H1 (cell line): ENCODE measurements at regions not wholly inside any gene's neighbourhood (a gene's known extent, or its start where the extent isn't known, plus 50 kb on each side); places are given as distances from the start of the nearest gene placed in this dataset.

Source experiments
- CTCF ChIA-PET: fragments of 300-600 bp; sonication (Branson Sonifier 250); formaldehyde crosslinking; loops from one replicate; lab custom pipeline; 2021; ENCODE audit not compliant: partially characterized antibody; lab: Charles Lee
- POLR2A ChIA-PET: fragments of 300-600 bp; sonication (Branson Sonifier 250); formaldehyde crosslinking; loops from one replicate; lab custom pipeline; 2021; ENCODE audit warnings: inconsistent platforms; ENCODE audit not compliant: partially characterized antibody; lab: Charles Lee
- DNase-seq, 2 experiments: peaks; one replicate each; pipeline versions ENCODE4 v3.0.0 to v3.0.0-alpha.2; 2010 to 2022; ENCODE audit warnings: low spot score in 2 of 2, low read depth in 1 of 2, mixed read lengths in 1 of 2
- FAIRE-seq: peaks from 2 replicates; lab custom pipeline; 2011; peaks lifted over from hg19 to GRCh38; lab: Jason Lieb, UNC
- H2AFZ ChIP-seq: 2 replicates; pipeline ENCODE4 v1.8.1; 2012; ENCODE audit warnings: low read length, inconsistent platforms
- H2AK5ac ChIP-seq: 2 replicates; pipeline ENCODE4 v1.6.1; 2013; ENCODE audit warnings: low read depth, low read length
- H2BK120ac ChIP-seq: replicated peaks from 2 replicates; pipeline ENCODE3; 2013; ENCODE audit warnings: low read depth, low read length, inconsistent platforms
- H2BK12ac ChIP-seq: 2 replicates; pipeline ENCODE4 v1.6.1; 2013; ENCODE audit warnings: low read depth, low read length
- H2BK15ac ChIP-seq: 2 replicates; pipeline ENCODE4 v1.6.1; 2013; ENCODE audit warnings: low read length
- H2BK20ac ChIP-seq: 2 replicates; pipeline ENCODE4 v1.6.1; 2013; ENCODE audit warnings: low read length
- H2BK5ac ChIP-seq: 2 replicates; pipeline ENCODE4 v1.6.1; 2013; ENCODE audit warnings: low read depth, low read length
- H3K14ac ChIP-seq: 2 replicates; pipeline ENCODE4 v1.6.1; 2013; ENCODE audit warnings: inconsistent platforms; ENCODE audit not compliant: insufficient read length
- H3K18ac ChIP-seq: 2 replicates; pipeline ENCODE4 v1.6.1; 2013; ENCODE audit warnings: low read length; ENCODE audit errors: extremely low read depth
- H3K23ac ChIP-seq: 2 replicates; pipeline ENCODE4 v1.6.1; 2013; ENCODE audit warnings: inconsistent platforms; ENCODE audit not compliant: insufficient read length
- H3K23me2 ChIP-seq: 2 replicates; pipeline ENCODE4 v1.6.1; 2013; ENCODE audit warnings: low read depth, low read length
- H3K27ac ChIP-seq: 2 replicates; pipeline ENCODE4 v1.6.1; 2011; ENCODE audit warnings: low read depth, low read length, inconsistent platforms
- H3K27me3 ChIP-seq, 4 experiments: replicated peaks in 1 of 4; 1 replicate in 1 of 4; 2 replicates in 3 of 4; pipeline versions ENCODE4 v1.6.1 to v1.8.1; 2011 to 2013; ENCODE audit warnings: low read length in 3 of 4, mild to moderate bottlenecking in 3 of 4, inconsistent platforms in 2 of 4, mixed read lengths in 2 of 4, moderate library complexity in 1 of 4; ENCODE audit not compliant: control insufficient read depth in 3 of 4, insufficient read depth in 3 of 4; ENCODE audit errors: extremely low read depth in 1 of 4
- H3K36me3 ChIP-seq, 4 experiments: 2 replicates each; pipeline versions ENCODE4 v1.6.1 to v1.8.1; 2011 to 2013; ENCODE audit warnings: mild to moderate bottlenecking in 4 of 4, low read length in 3 of 4, moderate library complexity in 2 of 4, control low read depth in 1 of 4, inconsistent platforms in 1 of 4; ENCODE audit not compliant: insufficient read depth in 4 of 4, control insufficient read depth in 2 of 4
- H3K4ac ChIP-seq: replicated peaks from 2 replicates; pipeline ENCODE3; 2013; ENCODE audit warnings: low read length, low read depth, mixed read lengths, inconsistent platforms; ENCODE audit not compliant: insufficient read length
- H3K4me1 ChIP-seq, 4 experiments: replicated peaks in 1 of 4; 1 replicate in 1 of 4; 2 replicates in 3 of 4; pipeline versions ENCODE4 v1.6.1 to v1.8.1; 2011 to 2013; ENCODE audit warnings: low read length in 3 of 4, inconsistent platforms in 2 of 4, mixed read lengths in 1 of 4; ENCODE audit not compliant: insufficient read depth in 4 of 4, control insufficient read depth in 3 of 4
- H3K4me2 ChIP-seq, 2 experiments: 2 replicates each; pipeline versions ENCODE4 v1.6.1 to v1.8.1; 2011 to 2013; ENCODE audit warnings: low read depth in 2 of 2, low read length in 2 of 2, control low read depth in 1 of 2, inconsistent platforms in 1 of 2, mild to moderate bottlenecking in 1 of 2; ENCODE audit not compliant: insufficient read depth in 1 of 2
- H3K4me3 ChIP-seq, 4 experiments: fragments of 200-600, 300-600 bp in 1 of 4; sonication (generic), shearing (Covaris generic), sonication (Bioruptor Twin) in 1 of 4; 2 replicates each; pipeline versions ENCODE4 v1.5.1 to v1.8.1; 2011 to 2016; ENCODE audit warnings: low read length in 4 of 4, low read depth in 3 of 4, control low read depth in 2 of 4, inconsistent platforms in 2 of 4, mild to moderate bottlenecking in 2 of 4, mixed read lengths in 1 of 4, moderate library complexity in 1 of 4; ENCODE audit not compliant: insufficient read depth in 2 of 4; ENCODE audit errors: extremely low read depth in 1 of 4
- H3K56ac ChIP-seq: replicated peaks from 2 replicates; pipeline ENCODE3; 2013; ENCODE audit warnings: low read depth, mild to moderate bottlenecking, mixed read lengths, low read length, inconsistent platforms; ENCODE audit not compliant: insufficient read length
- H3K79me1 ChIP-seq: 2 replicates; pipeline ENCODE4 v1.6.1; 2013; ENCODE audit warnings: low read depth, low read length, control low read depth
- H3K79me2 ChIP-seq, 2 experiments: 2 replicates each; pipeline versions ENCODE4 v1.6.1 to v1.8.1; 2012 to 2013; ENCODE audit warnings: low read length in 2 of 2, mild to moderate bottlenecking in 2 of 2, inconsistent platforms in 1 of 2; ENCODE audit not compliant: insufficient read depth in 2 of 2, control insufficient read depth in 1 of 2
- H3K9ac ChIP-seq, 4 experiments: replicated peaks in 1 of 4; 1 replicate in 1 of 4; 2 replicates in 3 of 4; pipeline versions ENCODE4 v1.6.1 to v1.8.1; 2011 to 2013; ENCODE audit warnings: low read depth in 3 of 4, low read length in 3 of 4, control low read depth in 2 of 4, mild to moderate bottlenecking in 2 of 4, moderate library complexity in 2 of 4, inconsistent platforms in 1 of 4; ENCODE audit errors: extremely low read depth in 1 of 4
- H3K9me3 ChIP-seq, 2 experiments: 2 replicates each; pipeline versions ENCODE4 v1.6.1 to v1.8.1; 2012 to 2013; ENCODE audit warnings: mild to moderate bottlenecking in 2 of 2, moderate library complexity in 2 of 2, control low read depth in 1 of 2, inconsistent platforms in 1 of 2, low read depth in 1 of 2, low read length in 1 of 2, mixed read lengths in 1 of 2; ENCODE audit not compliant: insufficient read depth in 2 of 2
- H4K20me1 ChIP-seq, 2 experiments: replicated peaks in 1 of 2; 2 replicates each; pipeline versions ENCODE3 to v1.8.1; 2011 to 2013; ENCODE audit warnings: inconsistent platforms in 2 of 2, low read length in 2 of 2, mild to moderate bottlenecking in 1 of 2; ENCODE audit not compliant: insufficient read depth in 2 of 2, control insufficient read depth in 1 of 2
- H4K5ac ChIP-seq: 2 replicates; pipeline ENCODE4 v1.6.1; 2013; ENCODE audit warnings: low read length, low read depth, mixed read lengths, inconsistent platforms; ENCODE audit not compliant: insufficient read length
- H4K8ac ChIP-seq: 2 replicates; pipeline ENCODE4 v1.8.0; 2013; ENCODE audit warnings: mild to moderate bottlenecking, moderate library complexity, low read length, inconsistent platforms; ENCODE audit not compliant: insufficient read depth; ENCODE audit errors: extremely low read depth
- H4K91ac ChIP-seq: replicated peaks from 2 replicates; pipeline ENCODE3; 2013; ENCODE audit warnings: low read length, mixed read lengths, inconsistent platforms; ENCODE audit not compliant: insufficient read length
- BACH1 ChIP-seq: IDR thresholded peaks from 2 replicates; pipeline ENCODE4 v1.6.1; 2012; ENCODE audit warnings: low read length, improper control_type of control experiment
- BCL11A ChIP-seq, 2 experiments: IDR thresholded peaks; one replicate each; pipeline ENCODE4 v1.6.1; 2011; ENCODE audit warnings: low read depth in 2 of 2, low read length in 2 of 2, mild to moderate bottlenecking in 2 of 2
- CREB1 ChIP-seq: IDR thresholded peaks from 2 replicates; pipeline ENCODE4 v1.6.1; 2012; ENCODE audit warnings: inconsistent platforms
- HDAC2 ChIP-seq, 2 experiments: fragments of 300-600 bp in 1 of 2; sonication (generic) in 1 of 2; IDR thresholded peaks; 2 replicates each; pipeline ENCODE4 v1.6.1; 2011 to 2012; ENCODE audit warnings: low read depth in 2 of 2, low read length in 2 of 2, mild to moderate bottlenecking in 2 of 2, moderate library complexity in 2 of 2, borderline replicate concordance in 1 of 2, inconsistent platforms in 1 of 2
- POU5F1 ChIP-seq: IDR thresholded peaks from 2 replicates; pipeline ENCODE4 v1.6.1; 2011; ENCODE audit warnings: low read depth, mild to moderate bottlenecking, low read length, moderate library complexity
- RAD21 ChIP-seq, 2 experiments: IDR thresholded peaks in 1 of 2; conservative IDR thresholded peaks in 1 of 2; 2 replicates each; pipeline ENCODE4 v1.6.1; 2011; ENCODE audit warnings: low read depth in 2 of 2, low read length in 2 of 2, improper control_type of control experiment in 1 of 2, inconsistent platforms in 1 of 2, mild to moderate bottlenecking in 1 of 2, moderate library complexity in 1 of 2
- RXRA ChIP-seq: IDR thresholded peaks from 2 replicates; pipeline ENCODE4 v1.6.1; 2011; ENCODE audit warnings: low read depth, mild to moderate bottlenecking, low read length, moderate library complexity; ENCODE audit not compliant: insufficient read depth
- TAF7 ChIP-seq: optimal IDR thresholded peaks from 2 replicates; pipeline ENCODE3; 2011; ENCODE audit warnings: low read depth, mild to moderate bottlenecking, inconsistent platforms, low read length, moderate library complexity, borderline replicate concordance
- WGBS, 2 experiments: shearing (Covaris generic) in 1 of 2; methylation state at CpG; one replicate each; pipeline versions ENCODE4 v1.1.6 to v1.1.7; 2013 to 2015; ENCODE audit warnings: low lambda C conversion rate in 2 of 2, mixed read lengths in 2 of 2, inconsistent platforms in 1 of 2, low coverage in 1 of 2, missing lambda C conversion rate in 1 of 2; ENCODE audit not compliant: insufficient replicate concordance in 2 of 2, insufficient coverage in 1 of 2, insufficient read length in 1 of 2; ENCODE audit errors: extremely low coverage in 1 of 2, missing lambda C conversion rate in 1 of 2; 5-methylcytosine and 5-hydroxymethylcytosine counted together

DNA sequence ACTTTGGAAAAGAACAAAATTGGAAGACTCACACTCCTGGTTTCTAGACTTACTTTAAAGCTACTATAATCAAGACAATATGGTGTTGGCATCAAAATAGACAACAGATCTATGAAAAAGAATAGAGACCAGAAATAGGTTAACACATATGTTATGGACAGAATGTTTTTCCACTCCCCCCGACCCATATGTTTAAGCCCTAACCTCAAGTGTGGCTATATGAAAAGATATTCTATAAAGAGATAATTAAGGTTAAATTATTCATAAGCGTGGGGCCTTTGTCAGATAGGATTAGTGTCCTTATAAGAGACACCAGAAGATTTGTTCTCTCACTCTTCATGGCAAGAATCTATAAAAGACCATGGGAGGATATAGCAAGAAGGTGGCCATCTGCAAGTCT lies 440.0 kb downstream of the AASDHPPT start:
- CTCF ChIA-PET = interaction anchor here (0.6 kb wide), 1 partner anchor 62 kb away, joined by 3 read pairs; no protein-coding TSS in a partner anchor
- H3K18ac ChIP-seq = no peak overlapping the region
- H3K23ac ChIP-seq = no peak overlapping the region
- no peak overlapping the region for H3K9ac ChIP-seq
- H2BK120ac ChIP-seq = no peak overlapping the region
- DNase-seq = no peak
- no peaks in the 10 kb centered on the region for H3K79me2 ChIP-seq
- no peak overlapping the region for H4K5ac ChIP-seq
- no peak overlapping the region for H3K56ac ChIP-seq
- H2BK12ac ChIP-seq = no peak overlapping the region
- no peaks in the 10 kb centered on the region for H4K20me1 ChIP-seq
- H3K4me1 ChIP-seq = no peaks in the 10 kb centered on the region
- H3K9me3 ChIP-seq = no peaks in the 10 kb centered on the region
- TF ChIP-seq BCL11A (IDR thresholded peaks at IDR 0.05; ENCODE audit: low read depth in 2 of 2, low read length in 2 of 2) (no peak), RXRA (no peak), BACH1 (no peak), POU5F1 (no peak), CREB1 (no peak), HDAC2 (IDR thresholded peaks at IDR 0.05; ENCODE audit: borderline replicate concordance in 1 of 2, low read depth in 2 of 2, low read length in 2 of 2) (no peak), RAD21 (IDR thresholded peaks at IDR 0.05 in 1 of 2, conservative IDR thresholded peaks at IDR 0.05 in 1 of 2; ENCODE audit: low read depth in 2 of 2, low read length in 2 of 2) (no peak), TAF7 (no peak)
- 95% methylated on average over 2 of the region's 2 CpGs; no CpG with 5 or more reads in 1 of the 2 experiments for WGBS, 2 experiments
- no peak overlapping the region for H2AFZ ChIP-seq
- no peak overlapping the region for H3K4me2 ChIP-seq
- no peak overlapping the region for H3K14ac ChIP-seq
- no peak overlapping the region for H2BK5ac ChIP-seq
- no peak overlapping the region for H3K27ac ChIP-seq
- H3K36me3 ChIP-seq = no peaks in the 10 kb centered on the region
- no peak overlapping the region for H4K91ac ChIP-seq
- FAIRE-seq = no peak
- H3K79me1 ChIP-seq = no peaks in the 10 kb centered on the region
- H3K4ac ChIP-seq = no peak overlapping the region
- H3K23me2 ChIP-seq = no peaks in the 10 kb centered on the region
- no peak overlapping the region for H4K8ac ChIP-seq
- POLR2A ChIA-PET = no interaction called here
- H3K4me3 ChIP-seq = no peak overlapping the region
- H2BK20ac ChIP-seq = no peak overlapping the region
- no peak overlapping the region for H2BK15ac ChIP-seq
- H3K27me3 ChIP-seq = no peaks in the 10 kb centered on the region
- no peak overlapping the region for H2AK5ac ChIP-seq
